COR-L47 (cell line): ENCODE measurements at regions not wholly inside any gene's neighbourhood (a gene's known extent, or its start where the extent isn't known, plus 50 kb on each side); places are given as distances from the start of the nearest gene placed in this dataset.

ENCODE experiments used
- DNase-seq: peaks from one replicate; lab custom pipeline; 2025; lab: John Stamatoyannopoulos, UW

DNA sequence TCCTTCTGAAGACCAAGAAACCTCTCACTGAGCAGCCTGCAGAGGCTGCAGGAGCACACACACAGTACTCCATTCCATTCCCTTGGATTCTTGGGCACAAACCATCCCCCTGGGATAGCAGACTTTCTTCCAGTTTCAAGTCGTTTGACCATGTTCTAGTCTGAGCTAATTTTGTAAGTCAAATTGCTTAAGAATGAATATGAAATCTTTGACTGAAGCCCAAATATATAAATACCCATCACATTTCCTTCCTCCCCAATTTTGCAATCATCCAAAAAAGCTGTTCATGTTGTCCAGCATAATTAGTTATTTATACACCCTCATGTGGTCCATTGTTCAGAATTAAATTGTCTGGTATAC lies 231.2 kb upstream of the TPRG1 start:
- no peak for DNase-seq

DNA sequence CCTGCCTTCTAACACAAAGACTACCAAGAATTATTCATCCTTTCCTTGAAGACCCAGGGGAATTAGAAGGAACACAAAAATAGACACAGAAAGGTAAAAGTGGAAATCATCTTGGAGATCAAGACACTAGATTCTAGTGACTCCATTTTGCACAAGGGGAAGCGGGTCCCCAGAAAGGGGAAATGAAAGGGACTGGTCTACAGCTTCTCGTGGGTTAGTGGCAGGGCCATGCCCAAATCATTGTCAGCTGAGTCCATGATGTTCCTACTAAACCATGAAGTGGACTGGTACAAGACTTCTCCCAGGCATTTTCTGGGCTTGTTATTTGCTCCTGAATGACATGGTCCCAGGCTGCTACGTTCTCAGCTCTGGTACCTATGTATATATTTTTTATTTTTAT lies 230.7 kb upstream of the TPRG1 start:
- no peak for DNase-seq

DNA sequence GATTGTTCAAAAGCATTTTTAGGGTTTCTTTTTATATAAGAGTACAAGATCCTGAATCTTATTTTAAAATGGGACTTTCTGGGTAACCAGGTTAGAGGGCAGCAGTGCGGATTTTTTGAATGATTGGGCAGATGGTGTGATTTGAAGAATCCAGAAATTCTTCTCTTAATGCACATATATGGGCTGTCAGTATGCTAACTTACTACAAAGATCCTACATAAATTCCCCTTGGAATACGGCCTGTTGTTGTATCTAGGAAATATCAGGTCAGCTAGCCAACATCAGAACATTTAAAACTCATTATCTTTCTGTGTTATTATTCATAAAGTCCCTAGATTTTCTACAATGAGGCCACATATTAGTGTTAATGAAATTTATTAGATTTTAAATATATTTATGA lies 229.6 kb upstream of the TPRG1 start:
- no peak for DNase-seq

DNA sequence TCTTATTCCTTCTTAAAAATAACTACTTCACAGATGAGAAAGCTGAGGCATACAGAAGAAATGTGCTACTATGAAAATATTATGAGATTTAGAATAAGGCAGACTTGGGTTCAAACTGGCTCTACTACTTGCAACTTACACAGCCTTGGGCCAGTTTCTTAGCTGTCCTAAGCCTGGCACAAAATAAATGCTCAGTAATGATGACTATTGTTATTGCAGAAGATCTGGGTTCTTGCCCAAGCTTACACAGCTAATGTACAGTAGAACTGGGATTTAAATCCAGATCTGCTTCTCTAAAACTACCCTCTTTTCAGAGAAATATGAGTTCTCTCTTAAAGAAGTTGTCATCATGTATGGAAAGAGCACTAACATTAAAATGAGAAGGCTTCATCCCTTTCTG lies 228.2 kb upstream of the TPRG1 start:
- DNase-seq = no peak

DNA sequence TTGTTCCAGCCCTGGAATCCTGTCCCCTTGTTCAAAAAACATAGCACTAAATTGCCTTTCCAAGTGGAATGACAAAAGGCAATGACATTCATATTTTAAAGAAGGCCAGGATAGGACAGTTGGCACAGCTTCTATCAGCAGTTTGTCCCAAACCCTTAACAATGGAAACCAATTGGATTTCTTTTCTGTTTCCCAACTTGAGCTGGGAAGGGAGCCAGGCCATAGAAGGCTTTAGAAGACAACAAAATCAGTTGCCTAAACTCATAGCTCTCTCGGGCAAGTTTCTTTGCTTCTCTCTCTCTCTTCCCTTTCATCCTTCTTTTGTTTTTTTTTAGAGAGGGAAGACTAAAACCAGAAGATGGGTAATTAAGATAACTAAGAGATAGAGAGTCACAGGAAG lies 227.7 kb upstream of the TPRG1 start:
- DNase-seq = no peak

DNA sequence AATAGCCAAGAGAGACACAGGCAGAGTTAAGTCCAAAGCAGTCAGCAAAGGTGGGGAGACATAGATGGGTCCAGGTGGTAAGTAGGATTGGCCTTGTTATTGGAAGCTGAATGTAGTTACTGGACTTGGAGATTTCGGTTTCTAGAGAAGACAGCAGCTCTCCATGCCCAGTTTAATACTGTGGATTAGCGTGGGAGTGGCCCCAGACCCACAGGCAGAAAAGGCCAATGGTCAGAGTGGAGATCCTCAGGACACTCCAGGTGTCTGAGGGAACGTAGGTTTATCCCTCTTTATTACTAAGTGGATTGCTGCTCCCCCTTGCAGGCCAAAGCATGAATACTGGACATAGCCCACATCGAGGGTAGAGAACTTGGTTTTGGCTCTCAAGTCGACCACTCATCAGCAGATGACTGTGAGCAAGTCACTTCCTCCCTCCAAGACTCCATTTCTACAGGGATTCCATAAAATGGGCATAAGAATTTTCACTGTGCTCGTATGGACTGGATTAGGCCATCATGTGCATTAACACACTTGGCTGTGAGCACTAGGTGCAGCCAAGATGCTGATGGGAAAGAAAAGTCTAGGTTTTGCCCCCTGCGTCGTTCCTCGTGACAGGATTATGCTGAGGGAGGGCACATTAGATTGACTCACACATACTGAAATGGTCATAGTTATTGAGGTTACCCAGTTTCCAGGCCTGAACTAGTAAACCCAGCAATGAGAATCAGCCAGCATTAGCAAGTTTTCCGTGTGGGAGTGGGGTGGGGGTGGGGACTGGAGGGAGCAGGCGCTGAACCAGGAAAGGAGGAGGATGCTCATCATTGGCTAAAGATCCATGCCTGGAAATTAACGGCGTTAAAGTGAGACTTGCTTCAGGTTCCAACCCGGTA lies 225.2 kb upstream of the TPRG1 start:
- no peak for DNase-seq

DNA sequence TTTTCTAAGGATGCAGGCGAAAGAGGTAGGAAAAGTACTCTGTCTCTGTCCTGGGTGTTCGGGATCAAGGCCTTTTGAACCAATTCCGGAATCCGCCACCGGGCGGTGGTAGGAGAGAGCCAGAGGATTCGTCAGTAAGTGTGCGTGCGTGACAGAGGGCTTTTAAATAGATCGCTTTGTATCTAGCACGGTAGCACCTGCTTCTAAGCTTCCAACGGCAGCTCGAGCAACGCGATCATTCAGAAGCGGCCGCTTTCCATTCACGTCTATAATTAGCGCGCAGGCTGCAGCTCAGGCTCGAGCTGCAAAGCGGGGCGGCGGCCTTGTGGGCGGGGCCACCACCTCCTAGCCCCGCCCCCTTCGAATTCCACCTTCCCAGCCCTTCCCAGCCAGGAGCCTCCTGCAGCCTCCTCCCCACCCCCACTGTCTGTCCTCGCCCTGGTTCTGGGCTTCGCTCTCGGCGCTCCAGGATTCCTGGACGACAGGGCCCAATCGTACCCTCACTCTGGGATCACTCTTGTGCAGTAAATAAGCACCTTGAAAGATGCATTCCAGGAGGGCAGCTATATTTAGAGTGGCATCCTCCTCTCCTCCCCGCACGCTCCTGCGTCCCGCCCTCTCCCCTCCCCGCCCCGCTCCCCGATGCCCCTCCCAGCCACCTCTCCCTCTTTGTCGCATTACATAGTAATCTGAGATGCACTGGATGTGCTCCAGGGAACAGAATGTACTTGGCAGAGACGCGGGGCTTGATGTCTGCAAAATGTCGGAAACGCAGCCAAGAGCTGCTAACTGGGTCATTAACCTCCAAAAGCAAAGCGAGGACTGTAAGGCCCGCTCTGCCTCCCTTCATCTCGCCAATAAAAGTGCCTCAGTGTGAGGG lies 224.1 kb upstream of the TPRG1 start:
- DNase-seq = peak; percentile 90

DNA sequence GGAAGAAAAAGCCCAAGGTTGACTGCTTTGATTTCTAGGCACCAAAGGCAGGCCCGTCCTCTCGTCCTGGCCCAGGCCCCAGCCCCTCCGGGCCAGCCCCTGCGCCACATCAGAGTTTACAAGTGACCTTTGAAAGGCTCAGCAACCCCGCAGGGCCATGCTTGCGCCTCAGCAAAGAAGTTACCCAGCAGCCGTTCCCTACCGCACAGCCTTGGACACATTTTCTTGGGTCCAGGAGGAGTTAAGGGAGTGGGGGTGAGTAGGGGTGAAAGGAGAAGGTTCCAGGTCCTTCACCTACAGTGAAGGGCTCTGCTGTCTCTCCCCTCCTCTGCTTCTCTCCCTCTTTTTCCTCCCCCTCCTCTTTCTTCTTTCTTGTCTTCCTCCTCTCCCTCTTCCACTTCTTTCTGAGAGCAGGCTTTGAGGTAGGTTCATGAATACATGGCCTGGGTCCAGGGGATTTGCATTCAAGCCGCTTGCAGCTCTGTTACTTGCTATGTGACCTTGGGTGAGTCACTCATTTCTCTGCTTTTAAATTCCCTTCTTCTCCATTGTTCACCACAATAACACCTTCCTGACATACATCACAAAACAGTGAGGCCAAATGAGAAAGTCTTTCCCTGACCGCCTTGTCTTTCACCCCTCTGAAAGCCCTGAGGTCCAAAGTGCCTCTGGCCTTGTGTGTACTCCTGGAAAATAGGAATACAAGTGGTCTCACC lies 223.3 kb upstream of the TPRG1 start:
- no peak for DNase-seq

DNA sequence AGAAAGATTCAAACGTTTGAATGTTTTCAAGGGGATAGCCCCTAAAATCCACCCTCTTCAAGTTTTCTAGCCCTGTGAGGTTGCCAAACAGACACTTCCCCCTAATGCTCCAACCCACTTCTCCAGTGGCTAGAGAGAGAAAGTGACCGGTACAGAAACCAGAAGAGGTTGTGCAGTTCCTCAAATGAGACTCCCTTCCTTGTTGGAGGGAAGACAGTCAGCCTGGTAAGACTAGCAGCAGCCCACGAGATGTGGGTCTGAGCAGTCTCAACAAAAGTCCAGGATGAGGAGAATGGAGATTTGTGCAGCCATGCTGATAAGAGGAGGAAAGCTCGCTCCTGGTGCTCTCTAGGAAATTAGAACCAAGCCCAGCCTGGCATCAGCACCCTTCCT lies 222.8 kb upstream of the TPRG1 start:
- DNase-seq = no peak

DNA sequence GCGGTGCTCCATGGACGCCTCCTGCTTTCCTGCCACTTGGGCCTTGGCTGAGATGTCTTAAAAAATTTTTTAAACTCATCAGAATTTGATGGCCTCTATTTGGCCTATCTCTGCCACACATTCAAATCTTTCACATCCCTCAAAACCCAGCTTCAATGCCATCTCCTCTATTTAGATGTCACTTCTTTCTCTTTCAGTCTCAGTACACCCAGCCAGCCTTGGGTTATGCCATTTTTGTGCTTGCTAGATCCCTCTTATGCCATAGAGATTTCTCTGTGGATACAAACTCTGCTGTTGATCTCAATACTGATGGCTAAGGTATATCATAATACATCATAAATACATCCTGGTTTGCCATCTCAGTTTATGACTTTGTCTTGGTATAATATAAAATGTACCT lies 222.3 kb upstream of the TPRG1 start:
- no peak for DNase-seq

DNA sequence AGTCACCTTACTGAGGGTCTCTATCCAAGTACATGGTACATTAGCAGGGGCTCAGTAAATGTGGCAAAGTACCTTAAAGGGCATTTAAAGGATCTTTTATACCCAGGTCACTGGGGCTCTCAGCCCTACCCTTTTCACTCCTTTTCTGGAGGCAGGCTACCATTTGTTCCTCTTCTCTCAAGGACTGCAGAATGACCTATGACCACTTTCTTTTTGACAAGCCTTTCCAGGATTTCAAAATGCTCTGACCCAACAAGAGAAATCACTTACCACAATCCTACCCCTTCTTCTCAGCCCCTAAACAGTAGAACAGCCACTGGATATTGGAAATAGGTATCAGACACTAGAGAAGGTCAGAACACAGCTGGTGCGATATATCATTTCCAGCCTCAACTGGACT lies 221.8 kb upstream of the TPRG1 start:
- DNase-seq = no peak

DNA sequence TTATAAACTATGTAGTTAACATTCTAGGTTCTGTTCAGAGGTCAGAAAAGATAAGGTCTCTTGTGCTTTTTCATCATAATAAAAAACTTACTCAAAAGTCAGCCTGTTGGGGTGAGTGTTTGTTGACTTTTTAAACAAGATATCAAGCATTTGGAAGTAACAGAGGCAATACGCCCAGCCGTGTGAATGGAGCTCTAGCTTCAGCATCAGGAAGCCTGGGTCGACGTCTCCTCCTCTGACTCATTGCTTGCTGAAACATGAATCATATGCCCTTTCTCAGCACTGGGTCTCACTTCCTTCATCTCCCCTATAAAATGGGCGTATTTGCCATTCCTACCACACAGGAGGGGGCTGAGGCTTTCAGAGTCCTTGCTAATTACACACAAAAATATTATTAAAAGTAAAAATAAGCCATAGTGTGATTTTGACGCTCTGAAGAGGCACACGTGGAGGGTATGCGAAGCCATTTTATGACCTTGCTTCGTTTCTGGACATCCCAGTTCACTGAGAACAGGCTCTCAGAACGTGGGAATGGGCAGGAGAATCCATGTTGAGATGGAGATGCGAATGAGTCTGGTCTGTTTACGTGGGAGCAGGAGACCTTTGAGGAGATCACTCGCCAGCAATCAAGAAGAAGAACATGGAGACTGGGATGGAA lies 220.8 kb upstream of the TPRG1 start:
- no peak for DNase-seq

DNA sequence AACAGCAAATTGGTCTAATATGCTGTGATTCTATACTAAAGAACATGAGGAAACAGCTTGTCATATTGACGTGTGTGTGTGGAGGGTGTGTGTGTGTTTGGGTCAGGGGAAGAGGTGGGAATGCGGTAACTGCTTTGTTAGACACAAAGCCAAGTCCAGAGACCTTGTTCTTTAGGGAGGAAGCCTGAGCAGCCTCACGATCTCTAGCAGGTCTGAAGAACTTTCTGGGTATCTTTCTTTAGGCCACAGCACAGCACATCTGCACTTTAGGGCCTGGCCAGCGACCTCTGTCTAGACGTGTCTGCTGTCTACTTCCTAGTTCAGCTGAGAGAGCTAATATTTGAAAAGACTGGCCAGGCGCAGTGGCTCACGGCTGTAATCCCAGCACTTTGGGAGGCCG lies 220.0 kb upstream of the TPRG1 start:
- DNase-seq = no peak

DNA sequence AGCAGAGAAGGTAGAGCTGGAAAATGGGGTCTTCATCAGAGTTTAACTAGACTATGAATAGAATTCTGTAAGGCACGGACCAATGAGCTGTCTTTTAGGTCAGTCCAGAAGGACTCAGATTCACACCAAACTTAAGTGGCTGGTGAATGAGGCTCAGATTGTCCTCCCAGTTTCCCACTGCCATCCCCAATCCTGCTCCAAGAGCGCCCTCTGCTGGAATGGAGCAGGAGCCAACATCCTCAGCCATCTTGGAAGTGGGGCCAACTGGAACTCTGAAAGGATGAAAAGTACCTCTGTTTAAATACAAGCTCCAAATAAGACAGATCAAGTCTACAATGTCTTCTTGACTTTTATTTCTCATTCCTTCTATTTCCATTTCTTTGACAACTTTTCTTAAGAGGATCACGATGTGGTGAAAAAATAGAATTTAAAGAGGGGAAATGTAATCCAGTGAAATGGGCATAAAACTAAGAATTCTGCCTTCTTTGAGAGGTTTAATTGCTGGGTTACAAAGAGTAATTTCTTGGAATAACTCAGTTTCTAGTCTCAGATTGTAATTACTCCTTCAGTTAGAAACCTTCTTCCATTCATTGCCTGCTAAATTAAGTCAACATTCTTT lies 217.1 kb upstream of the TPRG1 start:
- DNase-seq = peak; percentile 68

DNA sequence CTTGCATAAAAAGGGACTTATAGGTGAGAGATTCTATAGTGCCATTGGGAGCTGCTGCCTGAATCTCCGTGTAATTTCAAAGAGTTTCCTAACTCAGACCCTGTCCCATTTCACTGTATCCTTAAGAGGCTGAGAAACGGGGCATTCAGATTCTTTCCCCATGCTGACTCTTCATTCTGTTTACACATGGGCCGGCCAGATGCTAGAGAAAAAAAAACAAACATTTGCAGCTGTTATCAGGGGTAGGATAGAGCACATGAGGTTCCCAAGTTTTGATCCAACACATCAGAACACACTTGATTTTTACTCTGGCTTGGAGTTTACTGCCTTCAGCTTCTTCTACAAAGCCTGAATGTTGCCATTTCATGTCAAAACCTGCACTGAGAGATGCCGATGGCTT lies 215.9 kb upstream of the TPRG1 start:
- no peak for DNase-seq

DNA sequence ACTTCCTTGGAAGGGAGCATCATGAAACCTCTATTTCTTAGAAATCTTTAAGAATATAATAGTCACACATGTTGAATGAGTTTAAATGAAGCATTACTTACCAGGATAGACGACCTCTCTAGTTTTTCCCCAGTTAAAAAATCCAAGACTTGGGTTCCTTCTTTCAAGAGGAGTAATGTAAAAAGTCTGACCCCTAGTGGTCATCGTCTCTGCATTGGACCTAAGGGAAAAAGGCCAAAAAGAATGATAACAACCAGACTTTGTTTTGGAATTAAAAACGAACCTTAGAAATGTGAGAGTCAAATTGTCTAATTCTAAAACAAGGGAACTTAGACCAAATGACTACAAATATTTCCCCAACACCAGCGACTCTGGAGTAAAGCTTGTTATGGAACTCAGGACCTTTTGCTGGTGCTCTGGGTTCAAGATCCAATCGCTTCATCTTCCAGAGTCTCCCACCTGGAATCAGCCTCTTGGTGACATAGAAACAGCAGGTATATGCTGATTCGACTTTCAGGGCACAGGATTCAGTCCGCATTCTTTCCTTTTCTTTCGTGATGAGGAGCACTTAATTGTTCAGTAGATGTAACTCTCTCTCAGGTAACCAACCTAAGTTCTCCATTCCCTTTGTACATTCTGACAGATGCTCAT lies 214.8 kb upstream of the TPRG1 start:
- peak; percentile 48 for DNase-seq

DNA sequence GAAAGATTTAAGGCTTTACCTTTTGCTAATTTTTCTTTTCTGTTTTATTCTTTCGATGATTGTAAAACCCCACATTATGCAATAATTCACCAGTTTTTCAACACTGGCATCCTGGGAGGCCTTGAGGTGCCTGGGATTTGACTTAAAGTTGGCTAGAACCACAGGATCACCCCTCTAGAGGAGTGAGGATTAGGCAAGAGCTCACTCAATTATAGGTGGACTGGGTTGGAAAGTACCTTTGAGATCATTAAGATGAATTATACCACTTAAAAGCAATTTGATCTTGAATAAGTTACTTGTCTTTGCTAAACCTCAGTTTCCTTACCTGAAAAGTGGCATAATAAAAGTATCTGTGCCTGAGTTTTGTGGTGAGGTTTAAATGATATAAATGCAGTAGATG lies 212.8 kb upstream of the TPRG1 start:
- no peak for DNase-seq

DNA sequence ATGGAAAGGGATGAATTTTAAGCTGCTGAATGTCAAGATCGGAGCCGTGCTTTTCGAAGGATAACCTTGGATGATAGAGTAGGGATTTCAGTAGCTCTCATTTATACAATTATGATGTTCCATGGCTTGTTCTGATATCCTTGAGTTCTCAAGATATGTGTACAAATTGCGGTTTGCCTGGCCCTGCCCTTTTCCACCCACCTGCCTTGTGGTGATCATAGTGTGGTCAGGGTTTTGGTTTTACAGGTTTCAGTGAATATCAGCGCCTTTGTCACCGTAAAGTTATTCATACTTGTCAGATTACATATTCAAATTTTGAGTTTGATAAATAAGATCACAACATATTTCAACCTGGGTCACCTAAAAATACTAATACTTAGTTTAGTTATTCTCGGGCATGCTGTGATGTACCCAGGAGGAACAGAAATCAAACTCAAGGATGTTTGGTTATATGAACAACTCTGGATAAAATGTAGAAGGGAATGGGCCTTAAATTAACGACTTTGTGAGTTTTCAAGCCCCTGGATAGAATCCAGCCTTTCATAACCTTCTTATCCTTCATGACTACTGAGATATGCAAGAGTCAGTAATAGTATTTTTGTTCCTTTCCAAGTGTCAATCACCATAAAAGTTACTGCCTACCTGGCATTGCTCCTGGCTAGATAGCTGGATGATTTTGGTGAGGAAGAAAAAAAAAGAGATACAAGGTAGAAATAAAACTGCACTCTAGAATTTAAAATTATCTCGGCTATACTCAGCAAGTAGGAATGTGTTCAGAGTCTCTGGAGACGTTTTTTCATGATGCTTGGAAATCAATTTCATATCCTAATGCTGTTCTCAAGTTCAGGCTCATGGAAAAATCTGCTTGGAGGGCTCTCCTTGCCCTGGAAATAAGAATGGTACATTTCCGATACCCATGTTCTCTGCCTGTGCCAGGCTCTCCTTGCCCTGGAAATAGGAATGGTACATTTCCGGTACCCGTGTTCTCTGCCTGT lies 209.2 kb upstream of the TPRG1 start:
- no peak for DNase-seq

DNA sequence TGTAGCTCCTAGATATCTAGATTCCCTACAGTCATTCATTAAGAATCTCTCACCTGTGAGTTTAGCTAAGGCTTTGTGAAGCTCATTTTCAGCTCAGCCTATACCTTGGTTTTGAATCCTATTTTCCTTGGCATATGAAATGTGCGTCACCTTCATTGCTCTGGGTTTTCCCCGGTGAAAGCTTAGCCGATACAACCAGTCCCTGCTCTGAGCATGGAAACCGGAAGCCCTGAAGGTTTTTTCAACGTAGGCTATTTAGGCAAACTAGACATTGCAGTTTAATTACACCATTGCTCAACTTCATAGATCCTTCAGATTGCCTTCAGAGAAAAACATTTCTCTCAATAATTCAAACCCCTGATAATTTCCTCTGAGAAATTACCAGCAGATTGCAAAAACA lies 206.8 kb upstream of the TPRG1 start:
- no peak for DNase-seq

DNA sequence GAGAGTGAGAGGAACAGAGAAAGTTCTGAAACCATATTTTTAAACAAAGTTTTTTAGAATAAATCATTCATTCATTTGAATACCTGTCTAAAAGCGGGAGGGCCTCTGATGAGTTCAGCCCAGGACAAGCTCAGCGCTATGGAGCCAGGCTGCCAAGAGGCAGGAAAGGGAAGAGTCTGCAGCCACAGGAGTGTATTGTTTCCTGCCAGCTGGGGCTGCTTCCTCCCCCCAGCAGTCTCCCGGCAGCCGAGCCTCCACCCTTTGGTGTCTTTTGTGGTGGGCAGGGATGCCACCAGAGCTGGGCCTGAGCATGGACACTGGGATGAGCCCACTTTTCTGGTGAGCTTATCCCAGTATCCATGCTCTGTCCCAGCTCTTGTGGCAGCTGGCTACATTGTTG lies 199.5 kb upstream of the TPRG1 start:
- no peak for DNase-seq
